HEK293T (cell line): ENCODE measurements at regions not wholly inside any gene's neighbourhood (a gene's known extent, or its start where the extent isn't known, plus 50 kb on each side); places are given as distances from the start of the nearest gene placed in this dataset.

Experiments used
- ARNT ChIP-seq: fragments of 450-650 bp; IDR thresholded peaks from 2 replicates; pipeline ENCODE4 v1.6.1; 2017; ENCODE audit warnings: mild to moderate bottlenecking
- ELF4 ChIP-seq: fragments of 450-650 bp; IDR thresholded peaks from 2 replicates; pipeline ENCODE4 v1.6.1; 2017; ENCODE audit warnings: antibody characterized with exemption
- FOXA1 ChIP-seq: fragments of 450-650 bp; IDR thresholded peaks from 2 replicates; pipeline ENCODE4 v1.6.1; 2016; ENCODE audit warnings: mild to moderate bottlenecking
- FOXM1 ChIP-seq: fragments of 450-650 bp; IDR thresholded peaks from 2 replicates; pipeline ENCODE4 v1.6.1; 2017; ENCODE audit warnings: mild to moderate bottlenecking, borderline replicate concordance
- HDGF ChIP-seq: fragments of 450-650 bp; IDR thresholded peaks from 2 replicates; pipeline ENCODE4 v1.6.1; 2017; ENCODE audit warnings: antibody characterized with exemption, borderline replicate concordance
- LEF1 ChIP-seq: fragments of 450-650 bp; IDR thresholded peaks from 2 replicates; pipeline ENCODE4 v1.6.1; 2017; ENCODE audit warnings: mild to moderate bottlenecking, borderline replicate concordance
- SP1 ChIP-seq: fragments of 450-650 bp; IDR thresholded peaks from 2 replicates; pipeline ENCODE4 v1.6.1; 2017
- SUZ12 ChIP-seq: fragments of 450-650 bp; IDR thresholded peaks from 2 replicates; pipeline ENCODE4 v1.6.1; 2016; ENCODE audit warnings: mild to moderate bottlenecking
- TF ChIP-seq, protein P1 (sequence below): fragments of 450-650 bp; IDR thresholded peaks from 2 replicates; pipeline ENCODE4 v1.6.1; 2016

DNA sequence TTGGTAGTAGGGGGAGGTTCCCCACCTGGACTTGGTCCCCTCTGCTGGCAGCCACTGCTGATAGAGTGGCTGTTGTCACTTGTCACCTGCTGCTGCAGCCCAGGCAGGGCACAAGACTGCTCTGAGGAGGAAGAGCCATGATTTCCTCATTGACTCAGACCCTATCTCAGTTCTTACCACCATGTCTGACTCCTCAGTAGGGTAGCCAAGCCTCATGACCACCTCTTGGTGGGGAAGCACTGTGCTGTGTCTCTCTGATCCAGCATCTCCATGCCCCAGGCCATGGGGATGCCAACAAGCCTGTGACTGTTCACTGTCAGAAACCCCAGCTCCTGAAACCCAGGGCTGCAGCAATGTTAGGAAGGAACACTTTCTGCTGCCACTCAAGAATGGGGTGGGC, 173.0 kb downstream of the WSCD1 start:
- TF ChIP-seq, protein P1, sequence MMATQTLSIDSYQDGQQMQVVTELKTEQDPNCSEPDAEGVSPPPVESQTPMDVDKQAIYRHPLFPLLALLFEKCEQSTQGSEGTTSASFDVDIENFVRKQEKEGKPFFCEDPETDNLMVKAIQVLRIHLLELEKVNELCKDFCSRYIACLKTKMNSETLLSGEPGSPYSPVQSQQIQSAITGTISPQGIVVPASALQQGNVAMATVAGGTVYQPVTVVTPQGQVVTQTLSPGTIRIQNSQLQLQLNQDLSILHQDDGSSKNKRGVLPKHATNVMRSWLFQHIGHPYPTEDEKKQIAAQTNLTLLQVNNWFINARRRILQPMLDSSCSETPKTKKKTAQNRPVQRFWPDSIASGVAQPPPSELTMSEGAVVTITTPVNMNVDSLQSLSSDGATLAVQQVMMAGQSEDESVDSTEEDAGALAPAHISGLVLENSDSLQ, result no peak
- no peak for TF ChIP-seq LEF1
- no peak for TF ChIP-seq SUZ12
- TF ChIP-seq FOXM1, result no peak
- no peak for TF ChIP-seq HDGF
- no peak for TF ChIP-seq ARNT
- TF ChIP-seq SP1, result no peak
- no peak for TF ChIP-seq ELF4
- TF ChIP-seq FOXA1, result no peak
